SK-N-SH (cell line): ENCODE measurements at regions not wholly inside any gene's neighbourhood (a gene's known extent, or its start where the extent isn't known, plus 50 kb on each side); places are given as distances from the start of the nearest gene placed in this dataset.

ENCODE experiments used
- CTCF ChIP-seq: fragments of 200-600 bp; sonication (generic); IDR thresholded peaks from 2 replicates; pipeline ENCODE4 v1.6.1; 2017; ENCODE audit warnings: antibody characterized with exemption, mild to moderate bottlenecking, moderate library complexity
- FOXJ3 ChIP-seq: sonication (generic); formaldehyde crosslinking; IDR thresholded peaks from 2 replicates; pipeline ENCODE4 v1.5.1; 2020; ENCODE audit warnings: mild to moderate bottlenecking, missing genetic modification reagents
- FOXM1 ChIP-seq: IDR thresholded peaks from 2 replicates; pipeline ENCODE4 v1.4.0; 2012; ENCODE audit warnings: low read depth, mild to moderate bottlenecking
- GABPA ChIP-seq: IDR thresholded peaks from 2 replicates; pipeline ENCODE4 v1.4.0; 2012; ENCODE audit warnings: low read depth, mild to moderate bottlenecking
- JUND ChIP-seq: IDR thresholded peaks from 2 replicates; pipeline ENCODE4 v1.4.0; 2012
- MAX ChIP-seq: IDR thresholded peaks from 2 replicates; pipeline ENCODE4 v1.4.0; 2012; ENCODE audit warnings: low read depth
- NRF1 ChIP-seq: IDR thresholded peaks from 2 replicates; pipeline ENCODE4 v1.6.1; 2012; ENCODE audit warnings: low read depth, mild to moderate bottlenecking, low read length
- POLR2AphosphoS5 ChIP-seq: IDR thresholded peaks from 2 replicates; pipeline ENCODE4 v1.6.1; 2012; ENCODE audit warnings: low read depth, low read length
- RAD21 ChIP-seq: IDR thresholded peaks from 2 replicates; pipeline ENCODE4 v1.6.1; 2012; ENCODE audit warnings: mild to moderate bottlenecking, low read length
- RCOR1 ChIP-seq: fragments of 150-350 bp; IDR thresholded peaks from 2 replicates; pipeline ENCODE4 v1.6.1; 2017; ENCODE audit warnings: antibody characterized with exemption, low read length
- REST ChIP-seq: IDR thresholded peaks from 2 replicates; pipeline ENCODE4 v1.6.1; 2012; ENCODE audit warnings: mild to moderate bottlenecking, low read depth, low read length, moderate library complexity
- TAF1 ChIP-seq: IDR thresholded peaks from 2 replicates; pipeline ENCODE4 v1.6.1; 2012; ENCODE audit warnings: low read depth, mild to moderate bottlenecking, low read length, moderate library complexity, borderline replicate concordance
- TF ChIP-seq, protein P1 (sequence below): IDR thresholded peaks from 2 replicates; pipeline ENCODE4 v1.4.0; 2012; ENCODE audit warnings: low read depth, borderline replicate concordance
- TF ChIP-seq, protein P2 (sequence below): fragments of 150-350 bp; IDR thresholded peaks from 2 replicates; pipeline ENCODE4 v1.6.1; 2016; ENCODE audit warnings: mild to moderate bottlenecking, low read depth, low read length

DNA sequence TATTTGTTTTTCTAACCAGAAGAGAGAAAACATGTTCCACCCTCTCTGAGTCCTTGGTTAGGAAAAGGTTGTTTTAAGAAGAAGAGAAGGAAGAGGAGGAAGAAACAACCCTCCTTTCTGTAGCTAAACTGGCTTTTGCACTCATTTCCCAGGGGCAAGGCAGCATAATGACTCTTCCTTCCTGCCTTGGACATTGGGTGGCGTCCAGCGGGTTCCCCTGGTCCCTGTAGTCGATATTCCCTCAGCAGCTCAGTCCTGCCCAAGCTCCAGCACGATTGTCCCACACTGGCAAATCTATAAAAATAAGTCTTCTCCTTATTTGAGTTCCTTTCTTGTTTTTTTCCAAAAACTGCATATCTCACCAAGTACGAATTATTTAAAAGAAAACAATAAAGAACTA, 81.2 kb downstream of the TEX35 start:
- TF ChIP-seq FOXM1 (no peak), GABPA (no peak), RAD21 (no peak), CTCF (no peak), RCOR1 (no peak), POLR2AphosphoS5 (no peak), JUND (no peak), FOXJ3 (CRISPR knock-in tag) (no peak), REST (no peak), NRF1 (no peak), MAX (no peak), TAF1 (no peak)
- TF ChIP-seq, protein P1, sequence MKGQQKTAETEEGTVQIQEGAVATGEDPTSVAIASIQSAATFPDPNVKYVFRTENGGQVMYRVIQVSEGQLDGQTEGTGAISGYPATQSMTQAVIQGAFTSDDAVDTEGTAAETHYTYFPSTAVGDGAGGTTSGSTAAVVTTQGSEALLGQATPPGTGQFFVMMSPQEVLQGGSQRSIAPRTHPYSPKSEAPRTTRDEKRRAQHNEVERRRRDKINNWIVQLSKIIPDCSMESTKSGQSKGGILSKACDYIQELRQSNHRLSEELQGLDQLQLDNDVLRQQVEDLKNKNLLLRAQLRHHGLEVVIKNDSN: no peak
- TF ChIP-seq, protein P2, sequence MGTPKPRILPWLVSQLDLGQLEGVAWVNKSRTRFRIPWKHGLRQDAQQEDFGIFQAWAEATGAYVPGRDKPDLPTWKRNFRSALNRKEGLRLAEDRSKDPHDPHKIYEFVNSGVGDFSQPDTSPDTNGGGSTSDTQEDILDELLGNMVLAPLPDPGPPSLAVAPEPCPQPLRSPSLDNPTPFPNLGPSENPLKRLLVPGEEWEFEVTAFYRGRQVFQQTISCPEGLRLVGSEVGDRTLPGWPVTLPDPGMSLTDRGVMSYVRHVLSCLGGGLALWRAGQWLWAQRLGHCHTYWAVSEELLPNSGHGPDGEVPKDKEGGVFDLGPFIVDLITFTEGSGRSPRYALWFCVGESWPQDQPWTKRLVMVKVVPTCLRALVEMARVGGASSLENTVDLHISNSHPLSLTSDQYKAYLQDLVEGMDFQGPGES: no peak
